Ammon's horn (tissue), 1 donor: ENCODE measurements at regions not wholly inside any gene's neighbourhood (a gene's known extent, or its start where the extent isn't known, plus 50 kb on each side); places are given as distances from the start of the nearest gene placed in this dataset.
"Not testable (repeated sequence)": the region's sequence is repeated elsewhere in the genome, so short reads cannot be mapped to it uniquely, and the experiment has no call there.

Experiments
- DNase-seq: peaks from one replicate; pipeline ENCODE4 v3.0.0-alpha.2; 2016; ENCODE audit warnings: low spot score

DNA sequence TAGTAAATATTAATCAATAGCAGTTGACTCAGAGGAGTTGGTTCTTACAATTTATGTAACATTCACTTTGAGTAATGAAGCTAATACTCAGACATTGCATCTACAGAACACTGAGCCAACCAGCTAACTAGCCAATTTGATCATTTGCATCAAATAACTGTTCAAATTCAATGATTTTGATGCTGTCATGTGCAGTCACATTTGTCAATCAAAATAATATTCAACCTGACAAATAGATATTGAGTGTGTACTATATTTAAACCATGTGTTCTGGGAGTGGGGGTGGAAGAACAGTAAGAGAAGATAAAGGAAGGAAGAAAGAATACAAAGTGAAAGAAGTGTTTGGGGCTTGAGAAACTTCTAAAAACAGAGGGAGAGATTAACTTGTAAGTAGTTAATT is 277.2 kb upstream of the ARHGEF26 start:
- DNase-seq = no peak

DNA sequence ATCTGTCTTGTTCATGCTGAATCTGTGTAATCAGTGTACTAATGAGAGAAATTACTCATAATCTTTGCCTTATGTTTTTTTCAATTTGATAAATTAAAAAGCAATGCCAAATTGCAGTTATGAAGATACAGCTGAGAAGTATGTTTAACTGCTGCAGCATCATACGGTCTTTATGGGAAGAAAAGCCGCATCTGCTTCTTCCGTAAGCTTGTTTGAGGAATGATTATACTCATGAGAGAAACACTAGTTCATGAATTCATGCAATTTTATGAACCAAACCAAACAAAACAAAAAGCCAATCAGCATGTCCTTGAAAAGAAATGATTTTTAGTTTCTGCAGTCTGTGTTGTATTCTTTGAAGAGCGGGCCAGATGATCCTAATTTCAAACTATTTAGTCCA is 275.9 kb upstream of the ARHGEF26 start:
- no peak for DNase-seq

DNA sequence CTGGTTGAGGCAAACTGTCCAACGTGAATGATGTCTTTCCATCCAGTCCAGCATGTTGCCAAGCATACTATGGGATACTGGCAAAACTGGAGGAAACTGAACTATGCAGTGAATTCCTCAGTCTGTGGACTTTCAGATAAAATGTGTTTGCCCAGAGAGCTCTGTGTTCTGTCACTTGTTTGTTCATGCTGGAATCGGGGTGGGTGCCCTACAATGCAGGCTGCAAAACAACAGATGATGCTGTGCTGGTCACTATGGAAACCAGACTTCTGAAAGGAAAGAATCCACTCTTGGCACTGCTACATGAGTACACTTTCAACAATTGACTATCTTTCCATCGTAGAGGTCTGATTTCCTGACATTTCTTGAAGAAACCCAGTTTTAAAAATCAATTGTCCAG is 272.5 kb upstream of the ARHGEF26 start:
- peak; percentile 78 for DNase-seq

DNA sequence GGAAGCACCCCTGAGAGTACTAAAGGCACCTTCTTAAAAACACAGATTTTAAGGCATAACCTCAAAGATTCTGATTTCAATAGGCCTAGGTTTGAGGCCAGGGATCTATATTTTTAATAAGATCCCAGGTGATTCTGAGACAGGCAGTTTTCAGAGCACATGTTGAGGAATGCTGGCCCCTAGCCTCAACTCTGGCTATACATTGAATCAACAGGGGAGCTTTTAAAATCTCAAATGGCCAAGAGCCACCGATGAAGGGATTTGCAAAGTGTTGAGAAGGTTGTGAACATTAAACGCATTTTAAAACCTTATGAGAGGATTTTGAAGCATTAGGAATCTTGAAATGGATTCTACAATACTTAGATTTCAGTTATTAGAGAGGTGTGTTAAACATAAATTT is 268.8 kb upstream of the ARHGEF26 start:
- no peak for DNase-seq

DNA sequence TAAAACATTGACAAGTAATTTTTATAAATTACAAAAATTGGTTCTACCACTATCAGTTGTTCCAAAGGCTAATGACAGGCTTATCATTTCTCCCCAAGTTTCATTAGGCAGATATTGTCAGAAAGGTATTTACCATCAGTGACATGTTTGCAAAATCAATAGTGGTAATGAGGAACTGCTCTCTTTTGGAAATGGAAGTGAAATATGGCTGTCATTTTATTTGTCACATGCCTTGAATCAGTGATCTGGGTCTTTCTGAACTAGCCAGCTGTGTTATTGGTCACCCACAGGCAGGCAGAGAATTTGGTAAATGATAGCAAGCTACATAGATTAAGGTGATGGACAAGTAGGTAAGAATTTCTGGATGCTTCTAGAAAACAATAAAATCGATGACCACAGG is 268.0 kb upstream of the ARHGEF26 start:
- no peak for DNase-seq

DNA sequence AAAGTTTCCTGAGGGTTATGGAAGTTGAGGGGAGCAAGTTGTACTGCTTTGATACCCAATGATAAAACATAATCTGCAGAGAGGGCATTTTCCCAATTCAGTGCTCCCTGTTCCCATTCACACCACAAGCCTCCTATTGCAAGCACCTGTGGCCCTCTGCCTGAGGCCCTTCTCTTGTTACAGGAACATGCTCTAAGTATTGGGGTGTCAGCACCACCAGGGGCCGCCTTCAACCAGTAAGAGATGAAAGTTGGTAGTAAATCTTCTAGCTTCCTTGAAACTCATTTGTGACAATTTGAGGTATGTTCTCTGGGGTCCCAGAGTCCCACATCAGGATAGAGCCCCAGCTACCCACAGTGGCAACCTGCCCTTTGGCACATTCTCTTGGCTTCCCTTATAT is 265.4 kb upstream of the ARHGEF26 start:
- no peak for DNase-seq

DNA sequence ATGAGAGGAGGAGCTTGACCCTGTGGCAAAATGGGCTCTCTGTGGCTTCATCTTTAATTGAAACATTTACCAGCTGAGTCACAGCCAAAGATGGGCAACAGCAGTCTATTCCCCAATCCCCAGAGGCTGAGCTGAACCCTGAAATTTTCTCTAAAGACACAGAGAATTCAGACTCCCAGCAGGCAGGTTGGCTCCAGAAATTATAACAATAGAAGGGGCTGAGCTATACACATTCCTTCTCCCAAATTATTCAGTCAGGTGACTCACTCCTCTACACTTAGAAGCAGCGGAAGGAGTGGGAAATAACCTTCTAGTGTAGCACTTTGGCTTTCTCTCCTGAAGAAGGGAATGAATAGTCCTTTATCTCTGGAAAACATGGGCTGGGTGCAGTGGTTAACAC is 264.3 kb upstream of the ARHGEF26 start:
- no peak for DNase-seq

DNA sequence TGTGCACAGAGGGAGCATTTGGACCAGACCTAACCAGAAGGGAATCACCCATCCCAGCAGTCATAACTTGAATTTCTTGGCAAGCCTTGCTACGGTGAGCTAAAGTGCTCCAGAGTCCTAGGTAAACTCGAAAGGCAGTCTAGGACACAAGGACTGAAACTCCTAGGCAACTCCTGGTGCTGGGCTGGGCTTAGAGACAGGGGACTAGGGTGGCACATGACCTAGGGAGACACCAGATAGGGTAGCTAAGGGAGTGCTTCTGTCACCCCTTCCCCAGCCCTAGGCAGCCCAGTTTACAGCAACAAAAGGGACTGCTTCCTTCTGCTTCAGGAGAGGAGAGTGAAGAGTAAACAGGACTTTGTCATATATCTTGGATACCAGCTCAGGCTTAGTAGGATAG is 256.4 kb upstream of the ARHGEF26 start:
- DNase-seq = no peak

DNA sequence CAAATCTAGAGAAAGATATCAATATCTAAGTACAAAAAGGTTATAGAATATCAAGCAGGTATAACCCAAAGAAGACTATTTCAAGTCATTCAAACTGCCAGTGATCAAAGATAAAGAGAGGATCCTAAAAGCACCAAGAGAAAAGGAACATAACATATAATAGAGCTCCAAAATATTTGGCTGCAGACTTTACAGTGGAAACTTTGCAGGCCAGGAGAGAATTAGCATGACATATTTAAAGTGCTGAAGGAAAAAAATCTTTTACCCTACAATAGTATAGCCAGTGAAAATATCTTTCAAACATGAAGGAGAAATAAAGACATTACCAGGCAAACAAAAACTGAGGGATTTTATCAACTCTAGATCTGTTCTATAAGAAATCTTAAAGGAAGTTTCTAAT is 254.3 kb upstream of the ARHGEF26 start:
- no peak for DNase-seq

DNA sequence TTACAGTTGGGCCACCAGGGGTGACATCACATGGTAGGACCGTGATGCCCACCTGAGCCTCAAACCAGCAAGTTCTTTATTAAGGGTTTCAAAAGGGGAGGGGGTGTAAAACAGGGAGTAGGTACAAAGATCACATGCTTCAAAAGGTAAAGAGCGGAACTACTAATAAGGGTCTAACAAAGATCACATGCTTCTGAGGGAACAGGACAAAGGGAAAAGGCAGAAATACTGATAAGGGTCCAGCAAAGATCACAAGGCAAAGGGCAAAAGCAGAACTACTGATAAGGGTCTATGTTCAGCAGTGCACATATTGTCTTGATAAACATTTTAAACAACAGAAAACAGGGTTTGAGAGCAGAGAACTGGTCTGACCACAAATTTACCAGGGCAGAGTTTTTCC is 246.8 kb upstream of the ARHGEF26 start:
- not testable (repeated sequence) for DNase-seq

DNA sequence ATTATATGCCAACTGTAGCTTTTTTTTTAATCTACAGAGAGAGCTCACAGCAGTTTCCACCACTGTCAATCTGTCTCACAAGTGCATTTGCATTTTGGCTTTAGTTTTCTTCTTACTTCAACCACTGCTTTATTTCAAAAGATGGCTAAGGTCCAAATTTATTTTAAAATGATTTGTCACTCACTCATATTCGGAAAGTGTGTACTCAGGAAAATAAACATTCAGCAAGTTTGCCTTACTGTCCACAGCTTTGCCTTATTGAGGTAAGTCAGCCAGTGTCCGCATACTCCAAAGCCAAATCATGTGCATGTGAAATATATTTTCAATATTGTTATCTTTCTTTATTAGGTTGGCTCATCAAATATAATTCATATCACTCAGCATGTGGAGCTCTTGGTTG is 240.7 kb upstream of the ARHGEF26 start:
- no peak for DNase-seq

DNA sequence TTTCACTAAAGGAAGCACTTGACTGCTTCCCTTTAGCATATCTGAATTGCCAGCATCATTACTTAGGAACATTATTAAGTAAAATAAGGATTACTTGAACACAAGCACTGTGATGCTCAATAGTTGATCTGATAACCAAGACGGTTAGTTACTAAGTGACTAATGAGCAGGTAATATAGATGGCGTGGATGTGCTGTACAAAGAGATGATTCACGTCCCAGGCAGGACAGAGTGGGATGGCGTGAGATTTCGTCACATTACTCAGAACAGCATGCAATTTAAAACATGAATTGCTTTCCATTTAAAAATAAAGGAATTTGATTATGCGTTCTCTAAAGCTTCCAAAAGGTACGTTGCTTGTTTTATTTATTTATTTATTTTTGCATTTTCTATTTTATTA is 240.0 kb upstream of the ARHGEF26 start:
- peak; percentile 13 for DNase-seq

DNA sequence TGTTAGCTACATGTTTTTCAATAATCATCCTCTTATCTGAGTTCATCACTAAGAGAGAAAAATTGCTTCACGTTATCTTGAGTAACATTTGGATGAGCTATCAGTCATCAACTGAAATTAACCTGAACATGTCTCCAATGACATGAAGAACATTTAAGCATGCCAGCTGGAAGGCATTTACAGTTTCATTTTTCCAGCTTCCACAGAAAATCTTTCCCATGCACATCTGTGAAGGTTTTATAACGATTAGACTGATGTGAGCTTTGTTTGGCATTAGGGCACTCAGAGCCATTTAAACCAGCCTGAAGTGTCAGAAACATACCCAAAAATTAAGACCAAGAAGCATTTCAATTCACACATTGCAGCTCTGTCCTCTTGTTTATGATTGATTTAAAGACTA is 235.8 kb upstream of the ARHGEF26 start:
- DNase-seq = no peak

DNA sequence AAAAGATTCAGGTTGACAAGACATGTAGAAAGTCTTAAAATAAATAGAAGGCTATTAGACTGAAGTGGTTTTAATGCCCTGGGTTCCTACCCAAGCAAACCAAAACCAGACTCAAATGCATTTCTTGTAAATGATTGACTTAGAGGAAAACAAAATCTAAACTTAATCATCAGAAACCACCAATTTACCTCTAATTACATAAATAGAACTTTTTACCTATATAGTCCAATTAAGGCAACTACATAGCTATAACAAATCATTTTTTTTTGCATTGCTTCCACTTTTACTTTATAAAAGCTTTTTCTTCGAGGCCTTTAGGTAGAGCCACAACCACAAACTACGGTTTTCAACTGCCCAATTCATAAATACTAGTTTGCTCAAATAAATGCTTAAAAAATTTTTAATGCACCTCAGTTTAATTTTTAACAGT is 231.3 kb upstream of the ARHGEF26 start:
- no peak for DNase-seq

DNA sequence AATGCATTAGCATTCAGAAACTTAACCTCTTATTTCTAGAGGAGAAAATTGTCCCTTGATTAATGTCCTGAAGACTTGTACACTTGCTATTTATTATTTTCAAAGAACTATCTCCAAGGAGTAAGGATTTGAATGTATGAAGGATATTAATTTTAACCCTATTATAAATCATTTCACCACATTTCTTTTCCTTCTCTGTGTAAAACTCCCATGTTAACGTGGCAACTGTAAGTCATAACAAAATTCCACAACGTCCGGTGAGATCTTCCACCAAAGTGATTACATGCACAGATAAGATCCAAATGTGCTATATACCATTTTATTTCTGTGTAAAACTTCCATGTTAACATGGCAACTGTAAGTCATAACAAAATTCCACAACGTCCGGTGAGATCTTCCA is 229.1 kb upstream of the ARHGEF26 start:
- DNase-seq = no peak

DNA sequence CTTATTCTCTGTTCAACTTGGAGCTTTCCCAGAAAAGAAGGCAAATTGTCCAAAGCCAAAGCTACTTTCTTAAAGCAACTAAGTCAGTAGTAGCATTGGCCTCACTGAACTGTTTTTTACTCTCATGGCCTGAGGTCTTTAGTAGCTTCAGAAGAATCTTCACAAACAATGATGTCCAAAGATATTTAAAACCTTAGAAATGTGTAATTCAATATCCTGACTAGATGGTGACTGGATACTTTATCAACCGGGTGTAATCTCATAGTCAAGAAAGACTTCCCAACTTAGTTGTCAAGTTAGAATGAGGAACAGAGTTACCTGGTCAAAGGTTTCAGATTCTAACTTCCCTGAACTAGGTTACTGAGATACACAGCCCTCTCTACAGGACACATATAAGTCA is 226.3 kb upstream of the ARHGEF26 start:
- DNase-seq = no peak

DNA sequence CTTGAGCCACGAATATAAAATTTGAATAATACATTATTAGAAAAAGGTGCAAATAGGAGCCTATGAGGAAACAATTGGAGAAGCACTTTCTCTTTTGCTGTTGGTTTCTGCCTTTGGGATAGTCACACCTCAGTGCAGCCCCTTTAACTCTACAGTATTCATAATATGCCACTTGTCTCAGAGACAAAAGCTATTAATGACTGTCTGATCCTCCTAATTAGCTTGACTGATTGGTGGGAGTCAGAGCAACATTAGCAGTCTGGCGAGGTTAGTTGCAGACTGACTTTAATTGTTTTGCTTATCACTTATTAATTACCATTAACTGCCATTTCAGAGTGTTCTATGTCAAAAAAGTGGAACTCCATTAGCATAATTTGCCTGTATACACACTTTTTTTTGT is 225.0 kb upstream of the ARHGEF26 start:
- DNase-seq = no peak

DNA sequence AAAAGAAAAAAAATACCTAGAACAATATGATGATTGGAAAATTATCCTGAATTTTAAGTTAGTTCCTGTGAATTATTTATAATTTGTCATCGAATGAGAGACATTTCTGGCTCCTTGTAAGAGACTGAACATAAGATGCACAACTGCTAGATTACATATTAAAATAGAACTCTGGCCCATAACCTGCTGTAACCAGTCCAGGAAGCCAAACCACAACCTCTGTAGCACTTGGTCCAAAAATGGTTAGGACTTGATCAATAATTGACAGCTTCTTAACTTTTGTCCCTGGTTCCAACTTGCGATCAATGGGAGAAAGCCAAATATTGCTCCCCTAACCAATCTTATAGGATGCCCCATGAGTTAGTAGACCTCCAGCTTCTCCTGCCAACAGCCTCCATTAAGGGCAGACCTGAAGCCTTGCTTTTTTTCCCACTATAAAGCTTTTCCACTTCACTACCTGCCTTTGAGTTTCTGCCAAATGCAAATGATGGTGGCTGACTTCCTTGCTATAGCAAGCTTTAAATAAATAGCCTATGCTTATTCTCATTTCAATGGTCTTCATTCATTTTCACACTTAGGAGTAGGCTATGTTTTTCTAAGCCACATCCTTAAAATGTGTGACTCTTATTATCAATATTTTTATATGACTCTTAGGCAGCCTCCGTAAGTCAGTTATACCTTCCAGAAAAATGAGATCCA is 224.0 kb upstream of the ARHGEF26 start:
- no peak for DNase-seq

DNA sequence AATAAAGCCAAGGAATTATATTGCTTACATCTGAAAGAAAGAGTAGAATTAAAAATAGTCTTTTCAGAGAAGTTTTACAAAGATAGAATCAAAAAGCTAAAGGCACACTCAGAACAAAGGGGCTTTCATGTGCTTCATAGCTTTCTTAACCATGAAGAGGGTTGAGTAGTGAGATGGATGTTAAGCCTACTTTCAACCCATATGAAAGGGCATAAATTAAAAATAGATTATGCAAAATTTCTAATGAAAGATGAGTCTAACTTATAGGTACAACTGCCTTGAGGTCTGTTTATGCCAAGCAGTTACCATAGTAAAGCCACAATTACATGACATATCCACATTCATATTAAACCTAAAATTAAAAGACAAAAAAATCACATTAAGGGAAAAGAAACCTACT is 223.3 kb upstream of the ARHGEF26 start:
- DNase-seq = no peak

DNA sequence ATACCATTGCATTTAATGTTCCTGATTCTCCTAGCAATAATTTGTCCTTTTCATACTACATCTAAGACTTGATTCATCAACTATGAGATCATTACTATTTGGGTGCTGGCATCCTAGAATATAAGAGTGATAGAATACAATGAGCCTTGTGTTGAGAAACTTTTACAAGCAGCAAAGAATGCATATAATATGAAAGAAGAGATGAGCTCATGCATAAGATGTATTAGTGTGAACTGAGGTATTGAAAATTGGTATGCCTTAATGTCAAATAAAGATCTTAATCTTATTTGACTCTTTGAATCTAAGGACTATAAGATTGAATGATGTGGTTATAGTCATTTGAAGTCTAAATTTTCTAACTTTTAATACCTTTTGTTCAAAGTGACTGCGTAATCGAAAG is 220.0 kb upstream of the ARHGEF26 start:
- DNase-seq = no peak

DNA sequence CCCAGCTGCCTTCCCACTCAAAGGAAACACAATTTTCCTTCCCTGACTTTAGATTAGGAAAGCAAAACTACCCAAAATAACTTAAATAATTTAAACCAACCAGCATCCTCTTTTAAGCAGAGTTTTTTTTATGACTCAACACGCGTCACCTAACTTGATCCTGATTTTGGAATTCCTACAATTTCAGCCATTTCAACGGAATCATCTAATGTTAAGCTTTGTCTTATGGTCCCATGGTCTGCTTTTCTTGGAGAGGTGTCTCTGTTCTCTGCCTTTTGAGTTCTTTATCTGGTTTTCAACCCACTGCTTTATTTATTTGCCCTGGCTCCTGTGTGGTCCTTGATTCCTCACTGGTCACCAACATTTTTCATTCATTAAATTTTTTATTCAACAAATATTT is 219.2 kb upstream of the ARHGEF26 start:
- DNase-seq = no peak

DNA sequence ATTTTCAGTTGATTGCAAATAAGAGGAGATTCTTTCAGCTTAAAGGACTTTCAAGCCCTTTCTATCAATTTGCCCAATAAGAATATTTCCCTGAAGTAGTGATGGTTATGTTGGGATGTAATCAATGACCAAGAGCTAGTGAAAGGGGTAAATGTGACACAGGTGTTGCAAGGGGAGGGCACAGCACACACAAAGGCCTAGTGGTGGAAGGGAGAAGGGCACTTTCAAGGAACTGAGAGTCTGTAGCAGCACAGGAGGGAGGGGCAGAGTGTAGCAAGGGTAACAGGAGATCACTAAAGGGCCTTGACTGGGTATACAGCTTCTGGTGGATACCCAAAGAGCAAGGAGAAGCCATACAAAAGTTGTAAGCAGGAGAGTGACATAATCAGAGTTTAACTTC is 217.8 kb upstream of the ARHGEF26 start:
- no peak for DNase-seq

DNA sequence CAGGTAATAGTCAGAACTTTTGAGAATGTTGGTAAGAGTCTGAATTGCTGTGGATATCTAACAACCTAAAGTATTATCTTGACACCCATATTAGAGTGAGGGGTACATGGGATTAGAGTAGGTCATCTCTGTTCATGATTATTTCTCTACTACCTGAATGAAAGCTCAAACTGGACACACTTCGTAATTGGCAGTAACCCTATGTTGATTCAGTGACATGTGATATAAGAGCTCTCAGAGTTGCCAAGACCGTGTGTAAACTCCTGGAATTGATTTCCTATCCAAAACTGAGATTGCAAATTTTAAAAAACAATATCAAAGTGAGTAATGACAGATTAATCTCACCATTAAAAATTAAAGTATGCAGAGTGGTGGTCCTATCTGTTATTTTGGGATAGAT is 214.8 kb upstream of the ARHGEF26 start:
- no peak for DNase-seq

DNA sequence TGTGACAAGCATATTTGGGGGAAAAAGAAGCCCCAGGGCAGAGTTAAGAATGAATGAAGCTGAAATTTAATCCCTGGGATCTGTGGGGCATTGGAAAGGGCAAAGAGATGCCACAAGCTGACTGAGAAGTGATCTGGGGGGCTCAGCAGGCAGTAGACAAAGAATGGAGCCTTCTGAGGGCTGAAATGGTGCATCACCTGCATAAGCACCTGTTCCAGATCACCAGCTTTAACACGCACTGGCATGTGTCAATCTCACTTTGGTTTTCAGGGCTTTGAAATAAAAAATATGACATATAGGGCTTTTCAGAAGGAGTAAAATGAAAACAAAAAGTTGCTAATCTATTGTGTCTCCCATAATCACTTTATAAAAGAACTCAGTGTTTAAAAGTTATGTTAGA is 210.8 kb upstream of the ARHGEF26 start:
- DNase-seq = no peak

DNA sequence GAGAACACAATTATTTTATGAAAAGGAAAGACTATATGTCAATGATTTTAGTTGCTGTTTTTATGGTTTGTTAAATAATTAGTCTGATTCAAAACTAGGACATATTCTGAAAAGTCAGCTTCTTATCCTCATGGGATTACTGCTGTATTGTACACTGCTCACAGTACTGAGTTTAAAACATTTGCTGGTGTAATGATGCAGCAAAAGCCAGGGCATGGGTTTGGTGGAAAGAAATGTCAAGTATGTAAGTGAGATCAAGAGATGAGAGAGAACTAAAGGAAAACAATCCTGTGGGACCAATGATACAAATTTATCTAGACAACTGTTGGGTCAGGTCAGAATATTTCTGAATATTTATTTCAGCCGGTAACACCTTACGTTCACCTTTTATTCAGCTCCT is 210.1 kb upstream of the ARHGEF26 start:
- DNase-seq = no peak
